GM19351 (cell line): ENCODE measurements at regions not wholly inside any gene's neighbourhood (a gene's known extent, or its start where the extent isn't known, plus 50 kb on each side); places are given as distances from the start of the nearest gene placed in this dataset.

Experiments
- ATAC-seq: cut with Tn5 transposase; IDR thresholded peaks from one replicate; pipeline ENCODE4 v1.9.1; 2021; ENCODE audit warnings: mild to moderate bottlenecking, moderate library complexity; ENCODE audit not compliant: unreplicated experiment

GRCh38 chr20:40414843-40415615 is 274.0 kb downstream of the MAFB start:
- no peak for ATAC-seq

GRCh38 chr20:40410028-40410427 is 279.0 kb downstream of the MAFB start:
- no peak for ATAC-seq

DNA sequence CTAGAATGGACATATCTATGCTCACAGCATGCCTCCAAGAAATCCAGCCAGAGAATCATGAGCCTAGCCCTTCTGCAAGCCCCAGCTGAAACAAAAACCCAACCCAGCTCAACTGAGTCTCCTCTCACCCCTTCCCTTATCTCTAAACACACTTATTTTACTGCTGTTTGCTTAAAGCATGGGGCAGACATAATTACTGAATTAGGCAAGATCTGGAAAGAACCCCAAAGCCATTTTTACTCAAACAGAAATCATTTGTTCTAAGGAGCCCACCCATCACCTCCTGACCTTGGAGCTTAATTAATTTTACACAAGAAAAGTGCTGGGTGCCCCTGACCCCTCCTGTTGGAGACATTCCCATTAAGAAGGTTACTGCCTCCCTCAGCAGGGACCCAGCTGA is 291.6 kb downstream of the MAFB start:
- ATAC-seq: no peak

DNA sequence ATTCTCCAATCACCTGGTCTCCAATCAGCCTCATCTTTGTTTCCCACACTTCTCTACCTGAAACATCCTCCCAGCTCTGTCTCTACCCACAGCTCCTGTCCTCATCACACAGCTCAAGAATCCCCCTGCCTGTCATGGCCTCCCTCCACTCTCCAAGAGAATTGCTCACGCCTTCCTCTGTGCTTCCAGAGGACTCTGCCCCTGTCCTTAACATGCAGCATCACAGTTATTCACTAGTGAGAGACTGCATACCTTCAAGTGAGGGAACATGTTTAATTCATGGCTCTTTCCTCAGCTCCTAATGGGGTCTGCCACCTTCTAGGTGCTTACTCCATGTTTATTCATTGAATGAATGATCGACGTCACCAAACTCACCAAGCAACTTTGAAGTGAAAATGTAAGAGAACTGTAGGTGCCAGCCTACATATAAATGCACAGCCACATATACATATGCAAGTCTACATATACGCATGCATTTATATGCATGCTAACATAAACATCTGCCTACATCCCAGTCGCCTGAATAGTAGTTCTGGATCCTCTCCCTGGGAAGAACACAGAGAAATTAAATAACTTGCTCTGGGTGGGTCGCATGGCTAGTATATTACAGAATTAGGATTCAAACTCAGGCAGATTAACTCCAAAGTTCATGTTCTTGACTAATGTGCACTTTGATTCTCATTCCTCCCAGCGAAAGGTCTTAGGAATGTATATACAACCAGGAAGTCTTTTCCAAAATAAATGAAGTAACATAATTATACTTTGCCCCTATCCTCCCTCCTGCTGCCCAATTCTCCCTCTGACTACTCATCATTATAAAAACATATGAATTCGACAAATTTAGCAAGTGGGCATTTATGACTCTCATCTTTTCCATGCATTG is 295.6 kb downstream of the MAFB start:
- no peak for ATAC-seq

- no peak for ATAC-seq
Measured at GRCh38 chr20:40390654-40391053, 298.4 kb downstream of the MAFB start.

DNA sequence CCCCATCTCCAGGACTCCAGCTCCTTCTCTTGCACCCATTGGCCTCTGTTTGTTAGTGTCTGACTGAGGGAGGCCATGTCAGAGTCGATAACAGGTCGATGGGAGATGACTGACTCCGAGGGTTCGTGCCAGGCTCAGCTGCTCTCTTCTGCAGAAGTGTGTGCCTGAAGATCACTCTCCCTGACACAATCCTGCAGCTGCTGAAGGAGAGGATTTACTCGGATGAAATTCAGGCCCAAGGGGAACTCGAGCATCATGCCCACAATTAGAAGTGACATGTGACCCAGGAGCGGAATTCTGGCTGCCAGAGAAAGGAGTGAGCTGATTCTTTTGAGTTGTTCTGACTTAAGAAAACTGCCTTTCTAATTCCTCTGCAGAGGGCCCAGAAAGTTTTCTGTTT is 318.2 kb downstream of the MAFB start:
- no peak for ATAC-seq

GRCh38 chr20:40368876-40369275 is 320.2 kb downstream of the MAFB start:
- ATAC-seq: no peak

DNA sequence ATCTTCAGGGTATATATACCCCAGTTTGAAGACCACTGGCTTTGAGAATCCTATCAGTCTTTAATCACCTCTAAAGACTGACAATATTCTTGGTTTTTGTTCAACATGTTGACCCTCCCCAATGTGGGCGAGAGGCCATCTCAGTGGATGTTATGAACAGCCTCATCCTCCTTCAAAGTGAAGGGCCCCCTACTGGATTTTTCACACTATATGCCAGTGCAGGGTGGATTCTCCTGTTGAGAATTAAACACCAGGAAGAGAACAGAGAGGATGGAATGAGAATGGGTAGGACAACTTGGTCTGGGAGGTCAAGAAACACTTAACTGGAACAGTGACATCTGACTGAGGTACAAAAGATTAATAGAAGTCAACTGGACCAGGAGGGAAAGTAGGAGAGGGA is 327.1 kb downstream of the MAFB start:
- ATAC-seq: no peak

- ATAC-seq: no peak
Measured at GRCh38 chr20:40359131-40359912, 329.7 kb downstream of the MAFB start.

GRCh38 chr20:40354880-40355279 is 334.2 kb downstream of the MAFB start:
- no peak for ATAC-seq

GRCh38 chr20:40343390-40343789 is 345.6 kb downstream of the MAFB start:
- ATAC-seq: no peak

- no peak for ATAC-seq
Measured at GRCh38 chr20:40341561-40341960, 347.5 kb downstream of the MAFB start.

DNA sequence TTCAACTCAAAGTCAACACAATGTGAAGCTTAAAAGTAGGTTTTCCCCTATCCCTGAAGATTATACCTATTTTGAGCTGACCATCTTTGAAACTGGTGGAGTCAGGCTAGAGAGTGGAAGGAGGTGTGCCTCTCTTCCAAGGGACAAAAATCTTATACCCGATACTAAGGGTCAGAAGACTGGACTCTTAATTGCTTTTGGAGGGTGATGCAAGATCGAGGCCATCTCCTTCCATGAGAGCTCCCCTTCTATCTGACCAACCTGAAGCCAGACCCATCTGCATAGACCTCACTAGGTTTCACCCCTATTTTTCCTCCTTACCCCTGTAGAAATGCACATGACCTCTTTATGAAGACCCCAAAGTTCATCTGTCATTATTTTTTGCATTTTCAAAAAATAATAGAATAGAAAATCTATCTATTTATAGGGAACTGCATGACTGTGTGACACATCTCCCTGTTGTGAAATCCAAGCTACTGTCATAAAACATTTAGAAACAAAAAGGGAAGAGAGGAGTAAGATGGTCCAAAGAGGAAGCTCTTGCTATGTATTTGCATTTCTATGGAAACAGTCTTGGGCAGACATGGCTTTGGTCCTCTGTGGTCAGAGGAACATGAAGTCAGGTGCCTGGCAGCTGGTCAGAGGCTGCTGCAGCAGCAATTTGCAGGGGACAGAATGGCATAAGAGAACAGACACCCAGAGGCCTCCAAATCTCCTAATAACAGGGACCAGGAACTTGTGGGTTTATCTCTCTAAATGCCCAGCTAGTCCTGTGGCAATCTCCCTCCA is 349.2 kb downstream of the MAFB start:
- no peak for ATAC-seq

DNA sequence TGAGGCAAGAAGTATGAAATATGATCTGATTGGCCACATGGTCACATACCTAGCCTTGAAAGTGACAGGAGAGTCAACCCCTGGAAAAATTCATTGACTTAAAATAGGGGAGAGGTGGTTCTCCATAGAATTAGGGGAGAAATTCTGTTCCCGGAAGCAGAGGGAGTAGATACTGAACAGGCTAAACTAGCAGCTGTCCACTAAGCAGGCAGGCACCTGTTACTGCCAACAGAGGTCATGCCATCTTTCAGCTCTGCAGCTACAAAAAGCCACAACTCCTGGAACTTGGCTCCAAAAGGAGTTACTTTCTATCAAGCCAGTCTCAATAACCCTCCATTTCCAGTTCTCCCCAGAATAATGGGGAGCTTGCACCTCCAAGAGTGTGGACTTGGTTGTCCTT is 352.5 kb downstream of the MAFB start:
- no peak for ATAC-seq

DNA sequence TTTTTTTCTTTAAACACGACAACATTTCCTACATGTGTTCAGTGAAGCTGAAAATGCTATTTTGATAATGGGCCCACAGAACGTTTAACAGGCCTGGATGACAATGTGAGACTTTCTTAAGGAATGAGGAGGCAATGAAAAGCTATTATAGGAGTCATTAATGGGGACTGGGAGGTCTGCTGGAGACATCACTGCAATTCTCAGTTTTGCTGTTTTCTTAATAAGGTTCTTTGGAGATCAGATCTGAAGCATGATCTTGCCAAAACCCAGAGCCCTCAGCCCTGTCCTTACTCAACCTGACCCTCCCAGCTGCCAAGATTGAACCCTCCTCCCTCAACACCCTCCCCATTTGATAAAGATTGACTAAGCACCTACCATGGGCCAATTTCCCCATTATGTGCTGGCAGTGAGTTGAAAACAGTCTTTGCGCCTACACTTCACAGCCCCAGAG is 353.1 kb downstream of the MAFB start:
- ATAC-seq: no peak

GRCh38 chr20:40335437-40335836 is 353.6 kb downstream of the MAFB start:
- no peak for ATAC-seq

DNA sequence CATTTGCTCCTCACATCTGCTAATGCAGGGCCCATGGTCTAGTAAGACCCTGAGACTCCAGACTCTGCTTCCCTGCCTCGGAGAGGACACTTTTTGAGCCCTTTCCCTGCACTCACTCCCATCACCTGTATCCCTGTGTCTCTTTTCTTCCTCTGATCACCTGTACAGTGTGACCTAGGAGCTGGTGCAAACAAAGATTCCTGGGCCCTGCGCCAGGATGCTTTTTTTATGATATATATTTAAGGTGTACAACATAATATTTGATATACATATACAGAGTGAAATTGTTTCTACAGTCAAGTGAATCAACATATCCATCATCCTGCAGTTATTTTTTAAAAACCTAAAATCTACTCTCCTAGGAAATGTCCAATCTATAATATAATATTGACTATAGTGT is 355.4 kb downstream of the MAFB start:
- ATAC-seq: no peak

GRCh38 chr20:40331807-40332560 is 357.1 kb downstream of the MAFB start:
- ATAC-seq: no peak

DNA sequence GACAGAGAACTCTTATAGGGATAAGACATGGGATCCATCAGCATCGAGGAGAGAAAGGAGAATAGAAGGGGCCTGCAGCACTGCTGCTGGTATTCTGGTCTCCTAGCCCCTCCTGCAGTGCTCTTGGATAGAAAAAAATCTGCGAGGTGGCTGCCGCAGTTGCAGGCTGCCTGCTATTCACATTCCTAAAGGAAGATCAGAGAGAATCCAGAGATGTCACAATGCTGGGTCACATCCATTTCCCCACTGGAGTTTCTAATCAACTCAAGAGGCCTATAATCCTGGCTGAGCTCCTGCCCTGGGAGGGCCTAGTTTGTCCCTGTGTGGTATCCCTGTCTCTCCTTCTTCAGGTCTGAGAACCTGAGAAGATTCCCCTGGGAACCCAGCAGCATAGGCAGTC is 357.8 kb downstream of the MAFB start:
- ATAC-seq: no peak

GRCh38 chr20:40329321-40329720 is 359.7 kb downstream of the MAFB start:
- ATAC-seq: no peak
